ENCODE measurements at regions not wholly inside any gene's neighbourhood (a gene's known extent, or its start where the extent isn't known, plus 50 kb on each side); places are given as distances from the start of the nearest gene placed in this dataset.
"Not testable (repeated sequence)": the region's sequence is repeated elsewhere in the genome, so short reads cannot be mapped to it uniquely, and the experiment has no call there.

DNA sequence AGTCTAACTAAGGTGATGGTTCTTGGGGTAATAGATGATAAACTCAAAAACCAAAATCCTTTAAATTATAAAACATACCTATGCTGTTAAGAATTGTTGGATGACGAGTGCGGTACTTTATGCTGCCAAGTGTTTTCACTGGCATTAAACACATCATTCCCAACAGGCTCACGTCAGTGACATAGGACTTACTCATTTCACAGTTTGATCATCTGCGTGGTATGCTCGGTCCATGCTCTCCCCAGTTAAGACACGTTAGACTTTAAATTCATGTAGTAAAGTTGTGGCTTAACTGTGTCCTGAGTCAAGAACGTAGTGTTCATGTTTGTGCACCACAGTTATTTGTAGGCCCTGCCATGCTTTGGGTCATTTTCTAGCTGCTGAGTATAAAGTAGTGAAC is 125.6 kb upstream of the MYT1L start:
- H3K36me3 ChIP-seq (ENCODE audit: insufficient read depth) = no peaks in the 10 kb centered on the region

DNA sequence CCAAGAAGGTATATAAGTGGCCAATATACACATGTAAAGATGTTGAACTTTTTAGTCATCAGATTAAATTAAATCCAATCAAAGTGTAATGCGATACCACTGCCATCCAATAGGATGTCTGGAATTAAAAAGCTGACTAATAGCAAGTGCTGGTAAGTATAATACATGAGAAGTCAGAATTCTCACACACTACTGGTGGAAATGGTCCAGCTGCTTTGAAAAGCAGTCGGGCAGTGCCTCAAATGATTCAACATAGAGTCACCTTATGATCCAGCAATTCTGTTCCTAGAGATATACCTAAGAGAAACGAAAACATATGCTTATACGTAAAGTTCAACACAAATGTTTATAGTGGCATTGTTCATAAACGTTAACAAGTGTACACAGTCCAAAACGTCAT is 124.1 kb upstream of the MYT1L start:
- WGBS = 86% methylated on average over 6 of the region's 6 CpGs
- no peak for DNase-seq (ENCODE audit: extremely low spot score)
- no peaks in the 10 kb centered on the region for H3K36me3 ChIP-seq (ENCODE audit: insufficient read depth)
- no peak overlapping the region for H3K27ac ChIP-seq (ENCODE audit: low read depth)
- H3K4me1 ChIP-seq (ENCODE audit: insufficient read depth) = no peaks in the 10 kb centered on the region
- H3K4me3 ChIP-seq (ENCODE audit: low read depth, low read length) = no peak overlapping the region

More for the DNA sequence above, 125.6 kb upstream of the MYT1L start:
- H3K4me1 ChIP-seq (ENCODE audit: insufficient read depth) = no peaks in the 10 kb centered on the region
- no peak for DNase-seq (ENCODE audit: extremely low spot score)
- H3K27ac ChIP-seq (ENCODE audit: low read depth) = no peak overlapping the region
- 81% methylated on average over 7 of the region's 7 CpGs for WGBS
- no peak overlapping the region for H3K4me3 ChIP-seq (ENCODE audit: low read depth, low read length)

DNA sequence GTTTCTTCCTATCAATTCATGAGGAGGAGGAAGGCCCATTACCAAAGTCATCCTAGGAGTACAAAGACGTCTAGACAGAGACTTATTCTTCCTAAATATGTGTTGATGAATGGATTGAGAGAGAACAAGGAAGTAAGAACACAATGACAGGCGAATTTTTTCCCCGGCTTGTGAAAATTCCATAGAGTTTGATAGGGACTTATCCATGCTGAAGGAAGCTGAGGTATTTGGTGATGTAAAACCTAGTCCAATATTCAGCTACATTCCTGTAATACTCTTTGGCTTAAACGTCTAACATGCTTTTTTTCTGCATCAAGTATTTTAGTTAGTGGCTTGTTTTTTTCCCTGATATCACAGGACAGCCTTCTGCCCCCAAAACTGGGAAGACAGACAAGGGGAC is 121.9 kb upstream of the MYT1L start:
- Histone ChIP-seq H3K4me3 (ENCODE audit: low read depth, low read length) (no peak overlapping the region), H3K4me1 (ENCODE audit: insufficient read depth) (no peaks in the 10 kb centered on the region), H3K36me3 (ENCODE audit: insufficient read depth) (no peaks in the 10 kb centered on the region), H3K27ac (ENCODE audit: low read depth) (no peak overlapping the region)
- DNase-seq (ENCODE audit: extremely low spot score) = no peak
- 31% methylated on average over 4 of the region's 4 CpGs for WGBS

DNA sequence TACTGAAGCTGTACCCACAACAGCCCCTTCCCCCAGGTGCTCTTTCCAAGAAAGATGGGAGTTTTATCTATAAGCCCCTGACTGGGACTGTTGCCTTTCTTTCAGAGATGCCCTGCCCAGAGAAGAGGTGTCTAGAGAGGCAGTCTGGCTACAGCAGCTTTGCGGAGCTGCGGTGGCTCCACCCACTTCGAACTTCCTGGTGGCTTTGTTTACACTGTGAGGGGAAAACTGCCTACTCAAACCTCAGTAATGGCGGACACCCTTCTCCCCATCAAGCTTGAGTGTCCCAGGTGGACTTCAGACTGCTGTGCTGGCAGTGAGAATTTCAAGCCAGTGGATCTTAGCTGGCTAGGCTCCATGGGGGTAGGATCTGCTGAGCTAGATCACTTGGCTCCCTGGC is 120.2 kb upstream of the MYT1L start:
- not testable (repeated sequence) for H3K36me3 ChIP-seq (ENCODE audit: insufficient read depth); H3K27ac ChIP-seq (ENCODE audit: low read depth); H3K4me1 ChIP-seq (ENCODE audit: insufficient read depth); H3K4me3 ChIP-seq (ENCODE audit: low read depth, low read length); DNase-seq (ENCODE audit: extremely low spot score)
- 75% methylated on average over 4 of the region's 4 CpGs for WGBS

DNA sequence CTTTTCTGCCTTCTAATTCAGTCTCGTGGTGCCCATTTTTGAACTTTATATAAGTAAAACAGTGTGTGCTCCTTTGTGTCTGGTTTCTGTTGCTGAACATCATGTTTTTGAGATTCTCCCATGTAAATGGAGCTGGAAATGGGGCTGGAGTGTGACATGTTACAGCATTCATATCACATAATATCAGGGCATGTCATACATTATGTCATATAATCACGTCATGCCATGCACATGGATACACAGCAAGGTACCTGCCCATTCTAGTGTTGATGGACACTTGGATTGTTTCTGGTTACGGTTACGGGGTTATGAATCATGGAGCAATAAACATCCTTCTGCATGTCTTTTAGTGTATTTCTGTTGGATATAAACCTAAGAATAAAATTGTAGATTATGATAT is 117.1 kb upstream of the MYT1L start:
- Histone ChIP-seq H3K4me3 (ENCODE audit: low read depth, low read length) (no peak overlapping the region), H3K27ac (ENCODE audit: low read depth) (no peak overlapping the region), H3K36me3 (ENCODE audit: insufficient read depth) (no peaks in the 10 kb centered on the region), H3K4me1 (ENCODE audit: insufficient read depth) (no peaks in the 10 kb centered on the region)
- no peak for DNase-seq (ENCODE audit: extremely low spot score)
- 82% methylated on average over 4 of the region's 4 CpGs for WGBS

DNA sequence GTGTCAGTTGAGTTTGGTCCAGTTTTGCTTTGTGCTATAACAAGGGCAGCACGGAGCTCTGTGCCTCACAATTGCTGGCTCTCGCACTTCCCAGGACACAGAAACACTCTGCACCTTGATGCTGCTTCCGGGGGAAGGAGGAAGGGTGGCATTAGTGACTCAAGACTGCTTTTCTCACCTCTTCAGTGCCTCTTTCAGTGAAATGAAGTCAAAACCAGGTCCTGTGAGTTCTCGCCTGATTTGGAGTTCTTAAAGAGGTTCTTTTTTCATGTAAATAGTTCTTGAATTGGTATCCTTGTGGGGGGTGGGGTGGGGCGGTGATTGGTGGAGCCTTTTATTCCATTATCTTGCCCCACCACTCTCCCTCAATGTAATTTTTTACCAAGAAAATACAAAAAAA is 91.5 kb upstream of the MYT1L start:
- DNase-seq (ENCODE audit: extremely low spot score) = no peak
- Histone ChIP-seq H3K4me3 (ENCODE audit: low read depth, low read length) (no peak overlapping the region), H3K4me1 (ENCODE audit: insufficient read depth) (no peaks in the 10 kb centered on the region), H3K36me3 (ENCODE audit: insufficient read depth) (no peaks in the 10 kb centered on the region), H3K27ac (ENCODE audit: low read depth) (no peak overlapping the region)
- WGBS = 67% methylated on average over 5 of the region's 5 CpGs

DNA sequence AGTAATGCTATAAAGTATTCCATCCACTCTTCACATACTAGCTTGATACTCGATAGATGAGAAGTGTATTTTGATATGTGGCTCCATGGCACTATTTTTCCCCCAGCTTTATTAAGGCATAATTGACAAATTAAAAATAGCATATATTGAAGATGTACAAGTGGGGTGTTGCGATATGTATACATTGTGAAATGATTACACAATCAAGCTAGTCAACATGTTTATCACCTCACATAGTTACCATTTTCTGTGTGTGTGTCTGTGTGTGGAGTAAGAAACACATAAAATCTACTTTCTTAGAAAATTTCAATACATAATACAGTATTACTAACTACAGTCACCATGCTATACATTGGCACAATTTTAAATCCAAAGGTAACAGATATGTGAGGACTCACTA is 82.5 kb upstream of the MYT1L start:
- Histone ChIP-seq H3K36me3 (ENCODE audit: insufficient read depth) (no peaks in the 10 kb centered on the region), H3K27ac (ENCODE audit: low read depth) (no peak overlapping the region), H3K4me1 (ENCODE audit: insufficient read depth) (no peaks in the 10 kb centered on the region), H3K4me3 (ENCODE audit: low read depth, low read length) (no peak overlapping the region)
- WGBS = 92% methylated on average over 2 of the region's 2 CpGs
- no peak for DNase-seq (ENCODE audit: extremely low spot score)

DNA sequence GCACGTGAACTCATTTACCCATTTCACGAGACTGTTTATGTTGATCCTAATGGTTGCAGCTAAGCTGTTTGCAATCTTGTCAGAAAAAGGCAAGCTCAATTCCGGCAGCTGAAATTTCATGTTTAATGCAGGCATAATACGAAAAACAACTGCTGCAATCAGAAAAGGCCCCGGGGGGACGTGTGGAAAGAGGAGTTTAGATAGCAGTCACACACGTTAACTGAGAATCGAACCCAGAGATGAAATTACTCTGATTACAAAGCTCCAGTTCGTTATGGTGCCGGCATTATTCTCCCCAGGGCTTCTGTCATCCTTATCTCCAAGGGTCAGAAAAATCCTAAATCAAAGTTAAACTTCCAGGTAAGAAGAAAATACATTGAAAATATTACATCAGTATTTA is 79.9 kb upstream of the MYT1L start:
- DNase-seq (ENCODE audit: extremely low spot score) = no peak
- H3K27ac ChIP-seq (ENCODE audit: low read depth) = no peak overlapping the region

DNA sequence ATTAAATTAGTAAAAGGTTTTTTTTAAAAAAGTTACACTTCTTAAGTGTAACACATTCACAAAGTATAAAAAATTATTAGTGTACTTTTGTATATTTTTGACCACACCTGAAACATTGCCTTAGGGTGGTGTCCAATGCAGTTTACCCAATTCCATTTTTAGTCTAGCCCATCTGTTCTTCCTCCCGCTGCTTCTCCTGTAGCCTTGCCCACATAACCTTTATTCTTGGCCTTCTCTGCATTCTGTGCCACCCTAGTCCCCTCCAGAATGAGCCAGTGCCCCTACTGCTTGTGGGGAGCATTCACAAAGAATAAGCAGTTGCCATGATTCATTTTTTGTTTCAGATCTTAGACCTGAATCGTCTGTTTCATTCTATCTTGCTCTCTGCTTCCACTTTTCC is 78.4 kb upstream of the MYT1L start:
- no peak for DNase-seq (ENCODE audit: extremely low spot score)
- Histone ChIP-seq H3K36me3 (ENCODE audit: insufficient read depth) (no peaks in the 10 kb centered on the region), H3K27ac (ENCODE audit: low read depth) (no peak overlapping the region), H3K4me3 (ENCODE audit: low read depth, low read length) (no peak overlapping the region), H3K4me1 (ENCODE audit: insufficient read depth) (no peaks in the 10 kb centered on the region)
- WGBS = 78% methylated on average over 2 of the region's 2 CpGs

More for the DNA sequence above, 79.9 kb upstream of the MYT1L start:
- Histone ChIP-seq H3K4me1 (ENCODE audit: insufficient read depth) (no peaks in the 10 kb centered on the region), H3K36me3 (ENCODE audit: insufficient read depth) (no peaks in the 10 kb centered on the region), H3K4me3 (ENCODE audit: low read depth, low read length) (no peak overlapping the region)
- 69% methylated on average over 10 of the region's 10 CpGs for WGBS

DNA sequence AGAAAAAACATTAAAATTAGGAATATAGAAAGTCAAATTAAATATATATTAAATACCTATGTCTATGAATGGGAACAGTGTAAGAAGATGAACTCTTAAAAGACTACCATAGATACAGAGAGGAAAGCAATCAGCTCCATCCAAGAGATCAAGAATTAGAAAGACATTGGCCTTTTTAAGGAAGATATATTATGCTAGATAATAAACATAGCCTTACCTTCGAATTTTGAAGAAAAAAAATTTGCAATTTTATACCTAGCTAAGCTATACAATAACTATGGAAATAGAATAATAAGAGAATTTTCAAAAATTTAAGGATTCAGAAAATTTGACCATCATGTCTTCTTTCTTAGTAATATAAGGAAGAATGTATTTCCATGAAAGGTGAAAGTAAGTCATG is 74.7 kb upstream of the MYT1L start:
- Histone ChIP-seq H3K27ac (ENCODE audit: low read depth) (no peak overlapping the region), H3K4me1 (ENCODE audit: insufficient read depth) (no peaks in the 10 kb centered on the region), H3K36me3 (ENCODE audit: insufficient read depth) (no peaks in the 10 kb centered on the region), H3K4me3 (ENCODE audit: low read depth, low read length) (no peak overlapping the region)
- WGBS = 66% methylated on average over 1 of the region's 1 CpG
- DNase-seq (ENCODE audit: extremely low spot score) = no peak

DNA sequence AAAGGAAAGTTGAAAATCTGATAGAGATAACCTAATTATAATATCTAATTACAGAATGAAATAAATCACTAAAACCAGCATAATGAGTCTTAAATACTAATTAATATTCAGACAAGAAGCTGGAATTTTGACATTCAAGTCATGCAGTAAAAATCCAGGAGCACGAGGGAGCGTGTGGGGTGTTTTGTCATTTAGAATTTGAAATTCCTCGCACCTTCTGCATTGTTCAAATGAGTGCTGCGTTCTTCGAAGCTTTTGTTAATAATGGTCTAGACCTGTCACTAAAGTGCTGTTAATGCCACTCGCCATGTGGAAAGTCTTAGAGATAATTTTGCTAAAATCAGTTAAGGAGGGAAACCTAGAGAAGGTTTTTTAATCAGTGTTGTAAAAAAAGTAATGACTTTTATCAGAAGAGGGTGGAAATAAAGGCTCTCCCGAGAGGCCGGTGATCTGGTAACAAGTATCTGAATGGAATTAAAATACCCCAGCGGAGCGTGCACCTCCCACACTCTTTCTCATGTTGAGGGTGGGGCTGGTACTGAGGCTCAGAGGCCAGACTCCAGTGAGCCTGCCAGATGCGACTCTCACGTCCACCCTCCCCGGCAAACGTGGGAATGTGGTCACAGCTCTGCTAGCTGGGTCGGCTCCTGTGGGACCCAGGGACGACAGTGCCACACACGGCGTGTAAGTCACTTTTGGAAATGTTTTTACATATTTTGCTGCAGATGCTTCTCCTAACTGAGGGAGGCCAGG is 69.4 kb upstream of the MYT1L start:
- DNase-seq (ENCODE audit: extremely low spot score) = no peak
- Histone ChIP-seq H3K36me3 (ENCODE audit: insufficient read depth) (no peaks in the 10 kb centered on the region), H3K4me1 (ENCODE audit: insufficient read depth) (no peaks in the 10 kb centered on the region), H3K4me3 (ENCODE audit: low read depth, low read length) (no peak overlapping the region), H3K27ac (ENCODE audit: low read depth) (no peak overlapping the region)
- WGBS = 76% methylated on average over 18 of the region's 18 CpGs

DNA sequence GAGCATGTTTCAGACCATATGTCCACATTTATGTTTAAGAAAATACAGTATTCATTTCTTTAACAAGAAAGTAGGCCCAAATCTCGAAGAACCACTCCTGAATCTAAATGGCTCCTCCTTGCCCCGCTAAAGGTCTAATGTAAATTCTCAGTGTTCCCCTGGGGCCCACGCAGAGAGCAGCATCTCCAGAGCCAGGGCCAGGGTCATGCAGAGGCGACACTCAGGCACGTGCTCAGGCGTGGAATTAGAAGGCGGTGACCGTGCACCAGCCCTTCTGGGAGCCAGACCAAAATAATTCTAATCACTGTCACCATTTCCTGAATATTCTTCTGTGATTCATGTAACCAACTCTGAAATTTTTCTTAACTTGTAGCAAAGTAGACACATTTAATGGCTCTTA is 68.3 kb upstream of the MYT1L start:
- H3K4me3 ChIP-seq (ENCODE audit: low read depth, low read length) = no peak overlapping the region
- H3K27ac ChIP-seq (ENCODE audit: low read depth) = no peak overlapping the region
- DNase-seq (ENCODE audit: extremely low spot score) = no peak
- no peaks in the 10 kb centered on the region for H3K36me3 ChIP-seq (ENCODE audit: insufficient read depth)
- WGBS = 73% methylated on average over 8 of the region's 8 CpGs
- no peaks in the 10 kb centered on the region for H3K4me1 ChIP-seq (ENCODE audit: insufficient read depth)

DNA sequence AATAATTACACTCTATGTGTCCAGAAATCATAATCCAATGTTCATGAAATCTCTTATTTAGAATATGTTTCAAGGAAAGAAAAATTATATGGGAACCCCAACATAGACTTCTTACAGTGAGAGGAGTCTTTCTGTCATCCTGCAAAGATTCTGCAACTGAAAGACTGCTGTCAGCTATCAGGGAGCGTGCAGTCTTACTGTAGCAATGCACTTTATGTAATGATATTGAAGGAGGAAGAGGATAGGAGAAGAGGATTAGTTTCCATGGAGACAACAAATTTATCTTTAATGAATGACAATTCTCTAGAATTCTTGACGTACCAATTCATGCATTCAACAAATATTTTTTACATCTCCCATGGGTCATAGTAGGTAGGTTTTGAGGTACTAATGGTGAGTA is 61.3 kb upstream of the MYT1L start:
- DNase-seq (ENCODE audit: extremely low spot score) = no peak

DNA sequence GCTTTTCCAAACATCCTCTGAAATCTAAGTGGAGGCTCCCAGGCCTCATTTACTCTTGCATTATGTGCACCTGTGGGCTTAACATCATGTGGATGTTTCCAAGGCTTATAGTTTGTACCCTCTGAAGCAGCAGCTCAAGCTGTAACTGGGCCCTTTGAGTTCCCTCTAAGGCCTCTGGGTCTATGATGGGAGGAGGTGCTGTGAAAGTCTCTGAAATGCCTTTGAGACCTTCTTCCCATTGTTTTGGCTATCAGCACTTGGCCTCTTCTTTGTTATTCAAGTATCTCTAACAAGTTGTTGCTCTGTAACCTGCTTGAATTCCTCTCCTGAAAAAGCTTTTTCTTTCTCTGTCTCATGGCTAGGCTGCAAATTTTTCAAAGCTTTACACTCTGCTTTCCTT is 58.1 kb upstream of the MYT1L start:
- DNase-seq (ENCODE audit: extremely low spot score) = no peak
- H3K4me3 ChIP-seq (ENCODE audit: low read depth, low read length) = no peak overlapping the region
- no peaks in the 10 kb centered on the region for H3K4me1 ChIP-seq (ENCODE audit: insufficient read depth)
- H3K36me3 ChIP-seq (ENCODE audit: insufficient read depth) = no peaks in the 10 kb centered on the region
- H3K27ac ChIP-seq (ENCODE audit: low read depth) = no peak overlapping the region

More for the DNA sequence above, 61.3 kb upstream of the MYT1L start:
- Histone ChIP-seq H3K4me1 (ENCODE audit: insufficient read depth) (no peaks in the 10 kb centered on the region), H3K36me3 (ENCODE audit: insufficient read depth) (no peaks in the 10 kb centered on the region), H3K4me3 (ENCODE audit: low read depth, low read length) (no peak overlapping the region), H3K27ac (ENCODE audit: low read depth) (no peak overlapping the region)
- 87% methylated on average over 2 of the region's 2 CpGs for WGBS
